Activated naive CD4-positive, alpha-beta T cell treated with anti-CD3 and anti-CD28 coated beads, Interleukin-2, amount 10 ng/mL, durations not matched to agents 7 days and 5 days (primary cell): ENCODE measurements at regions not wholly inside any gene's neighbourhood (a gene's known extent, or its start where the extent isn't known, plus 50 kb on each side); places are given as distances from the start of the nearest gene placed in this dataset.

Experiments
- CTCF ChIA-PET: fragments of 350-600 bp; sonication (Branson Sonifier 250); formaldehyde crosslinking; loops from one replicate; lab custom pipeline; 2021; ENCODE audit warnings: antibody characterized with exemption; lab: Charles Lee
- DNase-seq: peaks from one replicate; pipeline ENCODE4 v3.0.0-alpha.2; 2020
- H3K27ac Mint-ChIP-seq: one replicate; pipeline ENCODE4 v1.8.0; 2021; ENCODE audit warnings: mild to moderate bottlenecking, moderate library complexity, mixed read lengths
- H3K27me3 Mint-ChIP-seq: one replicate; pipeline ENCODE4 v1.8.0; 2021; ENCODE audit warnings: mild to moderate bottlenecking, mixed read lengths
- H3K36me3 Mint-ChIP-seq: one replicate; pipeline ENCODE4 v1.8.0; 2021; ENCODE audit warnings: mixed read lengths
- H3K4me1 Mint-ChIP-seq: one replicate; pipeline ENCODE4 v1.8.0; 2021; ENCODE audit warnings: mixed read lengths
- H3K4me3 Mint-ChIP-seq: one replicate; pipeline ENCODE4 v1.8.0; 2021; ENCODE audit warnings: mild to moderate bottlenecking, moderate library complexity, mixed read lengths
- H3K9me3 Mint-ChIP-seq: one replicate; pipeline ENCODE4 v1.8.0; 2021; ENCODE audit warnings: mixed read lengths

- H3K27ac Mint-ChIP-seq, result no peak overlapping the region
Observed at GRCh38 chr2:201018636-201019035, 52.8 kb downstream of the HYCC2 start.

GRCh38 chr2:201016859-201017258, 53.4 kb upstream of the ORC2 start:
- H3K4me3 Mint-ChIP-seq, result no peak overlapping the region
- peaks cover 20% of the 10 kb centered on the region for H3K36me3 Mint-ChIP-seq
- no peak overlapping the region for H3K27ac Mint-ChIP-seq
- CTCF ChIA-PET, result interaction anchor here (0.6 kb wide), 1 partner anchor 37 kb away, joined by 3 read pairs; no protein-coding TSS in a partner anchor
- H3K9me3 Mint-ChIP-seq, result no peaks in the 10 kb centered on the region
- DNase-seq, result no peak
- no peaks in the 10 kb centered on the region for H3K27me3 Mint-ChIP-seq
- peaks cover 5% of the 10 kb centered on the region for H3K4me1 Mint-ChIP-seq

More at GRCh38 chr2:201018636-201019035, 52.8 kb downstream of the HYCC2 start:
- H3K9me3 Mint-ChIP-seq, result no peaks in the 10 kb centered on the region
- CTCF ChIA-PET, result no interaction called here
- H3K36me3 Mint-ChIP-seq, result peaks cover 26% of the 10 kb centered on the region
- peaks cover 13% of the 10 kb centered on the region for H3K4me1 Mint-ChIP-seq
- no peaks in the 10 kb centered on the region for H3K27me3 Mint-ChIP-seq
- H3K4me3 Mint-ChIP-seq, result no peak overlapping the region
- DNase-seq, result no peak
